ENCODE measurements at regions not wholly inside any gene's neighbourhood (a gene's known extent, or its start where the extent isn't known, plus 50 kb on each side); places are given as distances from the start of the nearest gene placed in this dataset.

DNA sequence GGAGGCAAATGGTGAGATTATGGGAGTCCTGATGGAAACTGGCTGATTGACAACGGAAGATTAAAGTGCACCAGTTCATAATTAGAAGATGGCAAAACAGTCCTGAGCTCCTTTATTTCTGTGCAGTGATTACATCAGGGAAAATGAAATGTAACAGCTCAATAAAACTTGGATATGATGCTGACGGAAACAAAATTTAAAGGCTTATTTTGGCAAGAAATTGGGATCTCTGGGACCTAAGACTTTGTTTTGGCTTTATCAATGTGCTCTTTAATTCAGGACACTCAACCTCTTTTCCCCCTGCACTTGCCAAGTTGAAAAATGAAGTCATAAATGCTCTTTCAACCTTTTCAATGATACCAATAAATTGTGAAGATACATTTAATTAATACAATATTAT, 226.8 kb downstream of the C6orf118 start:
- DNase-seq (ENCODE audit: low spot score), result no peak

DNA sequence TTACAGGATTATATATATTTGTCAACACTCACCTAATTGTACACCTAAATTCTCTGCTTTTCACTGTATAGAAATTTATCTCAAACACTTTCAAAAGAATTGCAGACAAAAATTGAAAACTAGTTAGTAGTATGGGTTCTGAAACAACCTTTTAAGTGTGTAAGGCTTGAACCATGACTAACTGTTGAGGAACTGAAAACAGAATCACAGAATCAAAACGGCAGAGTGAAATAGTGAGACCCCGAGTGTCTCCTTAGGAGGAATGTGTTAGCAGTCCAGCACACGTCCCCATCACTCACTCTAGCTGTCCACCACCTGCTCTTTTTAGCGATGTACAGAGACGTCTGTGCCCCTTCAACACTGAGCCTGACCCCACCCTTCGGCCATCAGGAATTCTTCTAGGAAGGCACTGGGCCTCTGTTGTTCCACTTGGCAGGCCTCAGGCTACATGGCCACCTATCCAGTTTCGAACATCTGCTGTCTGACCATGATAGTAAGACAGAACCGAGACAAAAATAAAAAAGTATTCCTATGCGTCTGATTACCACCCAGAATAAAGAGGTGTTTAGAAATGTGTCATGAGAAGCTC, 227.4 kb downstream of the C6orf118 start:
- DNase-seq (ENCODE audit: low spot score), result no peak

DNA sequence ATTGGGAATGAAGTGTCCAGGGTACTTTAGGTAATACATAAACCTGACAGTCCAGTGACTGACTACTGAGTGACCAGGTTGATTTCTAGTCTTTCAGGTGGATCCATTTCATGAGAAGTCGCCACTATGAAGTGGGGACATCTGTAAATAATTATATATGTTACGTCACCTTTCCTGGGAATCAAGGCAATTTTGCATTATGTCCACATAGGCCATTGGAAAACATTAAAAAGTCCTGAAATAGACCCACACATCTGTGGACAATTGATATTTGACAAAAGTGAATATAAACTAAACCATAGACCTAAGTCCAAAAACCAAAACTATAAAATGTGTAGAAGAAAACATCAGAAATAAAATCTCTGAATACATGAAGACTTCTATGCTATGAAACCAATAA, 231.5 kb downstream of the C6orf118 start:
- DNase-seq (ENCODE audit: low spot score), result no peak

DNA sequence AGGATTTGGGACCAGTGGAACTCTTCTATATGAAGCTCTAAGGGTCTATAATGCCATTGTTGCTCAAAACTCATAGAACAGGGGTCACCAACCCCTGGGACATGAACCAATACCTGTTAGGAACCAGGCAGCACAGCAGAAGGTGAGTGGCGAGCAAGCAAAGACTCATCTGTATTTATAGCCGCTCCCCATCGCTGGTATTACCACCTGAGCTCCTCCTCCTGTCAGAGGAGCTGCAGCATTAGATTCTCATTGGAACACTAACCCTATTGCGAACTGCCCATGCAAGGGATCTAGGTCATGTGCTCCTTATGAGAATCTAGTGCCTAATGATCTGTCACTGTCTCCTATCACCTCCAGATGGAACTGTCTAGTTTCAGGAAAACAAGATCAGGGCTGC, 237.5 kb downstream of the C6orf118 start:
- no peak for DNase-seq (ENCODE audit: low spot score)

DNA sequence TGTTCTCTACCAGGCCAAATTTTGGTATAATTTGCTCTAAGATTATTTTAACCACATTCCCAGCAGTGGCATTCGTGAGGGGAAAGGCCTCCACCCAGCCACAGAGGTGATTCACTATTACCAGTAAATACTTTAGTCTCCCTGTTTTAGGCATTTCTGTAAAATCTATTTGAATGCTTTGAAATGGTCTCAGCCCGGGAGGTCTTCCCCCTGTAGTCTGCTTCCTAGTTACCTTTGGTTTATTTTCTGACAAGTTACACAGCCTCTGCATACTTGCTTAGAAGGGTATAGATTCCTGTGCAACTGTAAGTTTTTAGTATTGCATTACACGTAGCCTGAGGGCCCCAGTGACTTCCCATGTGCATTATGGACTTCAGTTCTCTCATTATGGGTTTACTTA, 248.7 kb downstream of the C6orf118 start:
- DNase-seq (ENCODE audit: low spot score), result no peak

DNA sequence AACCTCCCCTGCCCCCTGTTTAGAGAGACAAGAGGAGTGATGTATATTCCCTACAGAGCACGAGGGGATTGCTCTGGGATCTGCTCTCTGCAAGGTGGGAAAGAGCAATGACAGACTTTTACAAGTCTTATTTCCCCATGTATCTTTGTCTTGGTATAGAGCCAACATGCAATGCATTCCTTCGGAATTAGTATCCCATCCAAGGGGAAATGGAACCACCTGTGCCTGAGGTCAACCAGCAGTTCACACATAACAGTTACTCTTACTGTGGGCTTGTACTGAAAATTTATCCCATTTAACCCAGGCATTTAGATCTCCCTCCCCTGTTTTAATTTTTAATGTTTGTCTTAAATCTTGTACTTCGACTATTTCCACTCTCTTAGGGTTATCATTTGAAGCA, 250.4 kb downstream of the C6orf118 start:
- no peak for DNase-seq (ENCODE audit: low spot score)

DNA sequence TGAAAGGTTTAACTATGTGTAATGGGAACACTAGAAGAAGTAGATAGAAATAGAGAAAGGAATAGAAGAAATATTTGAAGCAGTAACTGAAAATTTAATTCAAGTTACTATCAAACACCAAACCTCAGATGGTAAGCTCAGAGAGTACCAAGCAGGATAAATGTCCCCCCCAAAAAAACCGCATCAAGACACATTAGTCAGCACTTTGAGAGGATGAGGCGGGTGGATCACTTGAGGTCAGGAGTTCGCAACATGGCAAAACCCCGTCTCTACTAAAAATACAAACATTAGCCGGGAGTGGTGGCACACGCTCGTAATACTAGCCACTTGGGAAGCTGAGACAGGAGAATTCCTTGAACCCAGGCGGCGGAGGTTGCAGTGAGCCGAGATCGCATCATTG, 253.1 kb downstream of the C6orf118 start:
- DNase-seq (ENCODE audit: low spot score), result no peak

DNA sequence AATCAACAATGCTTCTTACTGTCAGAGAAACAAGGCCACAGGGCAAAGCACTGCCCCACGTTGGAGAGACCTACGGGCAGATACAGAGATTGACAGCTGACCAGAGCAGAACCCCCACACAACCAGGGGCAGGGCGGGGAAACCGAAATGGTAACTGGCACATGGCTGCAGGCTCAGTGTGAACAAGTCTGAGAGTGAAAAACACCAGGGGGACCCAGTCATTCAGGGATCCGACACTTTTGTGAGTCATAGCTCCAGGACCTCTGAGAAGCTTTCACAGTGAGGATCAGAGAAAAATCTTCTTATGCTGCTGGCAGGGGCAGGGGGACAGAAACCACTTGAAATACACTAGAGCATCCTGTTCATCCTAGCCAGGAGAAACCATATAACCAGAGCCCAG, 254.2 kb downstream of the C6orf118 start:
- peak; percentile 6 for DNase-seq (ENCODE audit: low spot score)

DNA sequence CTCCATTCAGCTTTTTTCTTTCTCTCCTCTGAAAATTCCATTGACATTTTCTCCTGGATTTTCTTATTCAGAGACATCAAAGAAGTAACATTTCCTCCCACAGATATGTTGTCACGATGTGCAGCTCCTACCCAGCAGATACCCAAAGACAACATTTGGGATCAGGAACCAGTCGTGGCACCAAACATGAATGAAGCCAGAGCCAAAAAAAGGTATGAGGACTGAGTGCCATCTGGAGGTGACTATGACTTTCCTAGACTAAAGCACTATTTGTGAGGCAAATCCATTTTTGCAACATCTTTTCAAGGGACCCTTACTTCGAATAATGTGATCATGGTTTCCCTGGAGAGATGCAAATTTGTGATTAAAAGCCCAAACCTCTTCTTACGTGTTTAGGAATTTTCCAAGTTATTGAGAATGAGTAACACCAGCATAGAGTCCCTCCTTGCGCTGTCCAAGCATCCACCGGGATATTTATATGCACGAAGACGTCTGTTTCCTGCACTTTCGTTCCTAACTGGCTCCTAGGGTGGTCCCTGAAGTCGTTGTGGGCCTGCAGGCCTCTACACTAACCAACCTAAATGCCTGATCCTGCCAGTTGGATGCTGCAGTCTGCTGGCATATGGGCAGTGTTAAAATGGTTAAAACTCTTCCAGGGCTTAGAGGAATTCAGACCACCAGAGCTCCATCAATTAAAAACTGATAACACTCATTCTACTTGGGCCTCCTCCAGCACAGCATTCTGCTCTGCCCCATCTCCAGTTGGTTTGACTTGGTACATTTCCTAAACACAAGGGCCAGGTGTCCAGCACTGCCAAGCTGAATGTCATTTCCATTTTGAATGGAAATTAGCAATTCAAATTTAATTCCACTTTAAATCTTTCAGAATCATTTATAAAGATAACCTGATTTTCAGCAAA, 256.6 kb downstream of the C6orf118 start:
- DNase-seq (ENCODE audit: low spot score), result no peak

DNA sequence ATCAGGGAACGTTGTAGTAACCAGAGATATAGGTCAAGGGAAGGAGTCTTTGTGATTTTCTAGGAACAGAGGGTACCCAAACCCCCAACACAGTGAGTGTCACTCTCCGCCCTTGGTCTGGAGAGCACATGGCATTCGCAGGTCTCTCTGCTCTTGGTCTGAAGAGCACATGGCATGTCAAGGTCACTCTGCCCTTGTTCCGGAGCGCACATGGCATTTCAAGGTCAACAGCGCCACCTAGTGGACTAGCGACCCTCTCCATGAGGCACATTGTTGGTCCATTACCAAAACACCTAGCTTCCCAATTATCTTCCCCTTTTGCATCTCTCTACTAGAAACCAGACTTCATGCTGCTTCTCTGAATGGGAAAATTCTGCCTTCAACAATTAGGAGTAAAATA, 260.0 kb downstream of the C6orf118 start:
- DNase-seq (ENCODE audit: low spot score), result peak; percentile 51

DNA sequence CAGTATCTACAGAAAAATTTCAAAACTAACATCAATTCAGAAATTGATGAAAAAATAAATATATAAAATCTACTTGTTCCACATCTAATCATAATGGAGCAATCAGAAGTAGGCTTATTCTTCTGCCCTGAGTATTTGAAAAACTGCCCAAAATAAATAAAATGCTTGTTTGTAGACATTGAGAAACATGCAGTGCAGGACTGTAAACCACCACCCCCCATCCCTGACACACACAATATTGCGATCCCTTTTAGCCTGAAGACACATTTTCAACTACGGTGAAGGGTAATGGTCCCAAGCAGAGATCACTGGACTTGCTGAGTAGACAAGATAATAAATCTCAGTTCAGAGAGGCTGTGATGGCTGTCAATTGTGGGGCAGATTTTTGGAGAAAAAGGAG, 261.5 kb downstream of the C6orf118 start:
- DNase-seq (ENCODE audit: low spot score), result no peak

DNA sequence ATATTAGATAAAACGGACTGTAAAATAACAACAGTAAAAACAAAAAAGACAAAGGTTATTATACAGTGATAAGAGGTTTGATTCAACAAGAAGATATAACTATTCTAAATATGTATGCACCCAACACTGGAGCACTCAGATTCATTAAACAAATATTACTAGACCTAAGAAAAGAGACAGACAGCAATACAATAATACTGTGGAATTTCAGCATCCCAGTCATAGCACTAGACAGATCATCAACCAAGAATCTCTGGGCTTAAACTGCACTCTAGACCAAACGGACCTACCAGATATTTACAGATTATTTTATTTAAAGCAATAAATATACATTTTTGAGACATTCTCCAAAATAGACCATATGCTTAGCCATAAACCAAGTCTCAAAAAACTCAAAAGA, 263.8 kb downstream of the C6orf118 start:
- DNase-seq (ENCODE audit: low spot score), result no peak

DNA sequence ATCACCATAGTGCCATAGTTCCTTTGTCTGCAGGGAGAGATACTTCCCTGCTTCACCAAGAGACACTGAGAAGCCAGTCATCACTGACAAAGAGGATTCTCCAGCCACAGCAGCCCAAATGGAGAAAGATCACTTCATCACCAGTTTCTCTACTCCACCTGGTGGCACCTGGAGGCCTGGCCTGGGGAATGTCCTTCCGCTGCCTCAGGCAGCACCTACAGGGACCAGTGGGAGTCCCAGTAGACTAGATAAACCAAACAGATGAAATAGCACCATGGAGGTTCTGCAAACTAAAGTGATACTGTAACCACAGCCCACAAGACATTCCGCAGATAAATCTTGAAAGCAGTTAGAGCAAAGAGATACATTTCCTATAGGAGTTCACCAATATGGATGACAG, 266.5 kb downstream of the C6orf118 start:
- DNase-seq (ENCODE audit: low spot score), result no peak

DNA sequence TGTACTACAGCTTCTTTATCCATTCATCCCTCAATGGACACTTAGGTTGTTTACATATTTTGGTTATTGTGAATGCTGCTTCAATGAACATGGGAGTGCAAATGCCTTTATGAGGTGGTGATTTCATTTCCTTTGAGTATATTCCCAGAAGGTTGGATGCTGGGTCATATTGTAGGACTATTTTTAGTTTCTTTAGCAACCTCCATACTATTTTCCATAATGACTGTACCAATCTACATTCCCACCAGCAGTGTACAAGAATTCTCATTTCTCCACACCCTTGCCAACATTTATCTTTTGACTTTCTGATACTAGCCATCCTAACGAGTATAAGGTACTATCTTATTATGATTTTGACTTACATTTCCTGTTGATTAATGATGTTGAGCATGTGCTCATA, 269.0 kb downstream of the C6orf118 start:
- no peak for DNase-seq (ENCODE audit: low spot score)

DNA sequence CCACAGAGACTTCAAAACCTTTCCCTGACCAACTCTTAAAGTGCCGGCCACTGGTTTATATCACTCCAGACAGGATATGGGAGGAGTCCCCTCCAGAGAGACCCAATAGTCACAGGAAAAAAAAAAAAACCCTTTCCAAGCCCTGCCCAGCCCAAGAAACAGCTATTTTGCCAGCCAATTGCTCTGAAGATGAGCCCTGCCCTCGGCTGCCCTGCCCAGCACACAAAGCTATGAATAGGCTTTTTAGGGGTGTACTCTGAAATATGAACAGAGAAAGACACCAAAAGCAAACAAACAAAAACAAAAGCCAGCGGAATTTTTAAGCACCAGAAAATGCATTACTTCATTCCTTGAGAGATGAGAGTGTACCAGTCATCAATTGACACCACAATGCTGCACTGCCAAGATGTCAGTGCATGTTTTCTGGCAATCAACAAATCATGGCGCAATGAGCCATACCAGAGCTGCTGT, 275.1 kb downstream of the C6orf118 start:
- no peak for DNase-seq (ENCODE audit: low spot score)

DNA sequence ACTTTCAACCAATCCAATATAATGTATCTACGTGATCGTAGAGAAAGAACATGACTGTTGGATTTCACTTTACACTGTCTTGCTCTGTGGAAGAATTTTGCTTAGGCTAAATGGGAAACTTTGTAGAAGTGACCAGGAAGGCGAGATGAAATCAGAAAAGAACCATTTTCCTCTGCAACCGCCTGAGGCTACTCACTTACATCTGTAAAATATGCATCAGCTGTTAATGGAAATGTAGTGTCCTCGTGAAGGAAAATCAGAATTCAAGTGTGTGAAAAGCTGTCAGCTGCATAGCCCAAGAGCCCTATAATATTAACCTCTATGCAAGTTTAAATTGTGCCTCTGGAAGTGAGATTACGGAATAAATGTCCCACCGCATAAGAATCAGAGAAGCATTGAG, 277.9 kb downstream of the C6orf118 start:
- DNase-seq (ENCODE audit: low spot score), result no peak

DNA sequence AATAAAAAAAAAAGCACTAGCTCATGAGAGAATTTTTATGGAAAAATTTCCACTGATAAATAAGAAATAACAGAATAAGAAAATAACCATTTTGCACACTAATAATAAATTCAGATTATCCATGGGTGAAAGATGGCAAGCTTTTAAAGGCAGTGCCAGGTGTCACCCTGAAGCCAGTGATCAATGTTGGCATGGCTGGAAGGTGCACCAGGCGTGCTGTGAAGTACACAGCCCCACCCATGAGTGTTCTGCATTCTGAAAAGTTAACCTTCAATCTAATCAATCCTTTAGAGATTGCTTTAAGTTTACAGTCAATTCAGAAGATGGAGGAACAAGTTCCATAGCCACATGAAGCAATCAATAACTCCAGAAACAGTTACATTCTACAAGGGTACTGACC, 284.4 kb downstream of the C6orf118 start:
- no peak for DNase-seq (ENCODE audit: low spot score)

DNA sequence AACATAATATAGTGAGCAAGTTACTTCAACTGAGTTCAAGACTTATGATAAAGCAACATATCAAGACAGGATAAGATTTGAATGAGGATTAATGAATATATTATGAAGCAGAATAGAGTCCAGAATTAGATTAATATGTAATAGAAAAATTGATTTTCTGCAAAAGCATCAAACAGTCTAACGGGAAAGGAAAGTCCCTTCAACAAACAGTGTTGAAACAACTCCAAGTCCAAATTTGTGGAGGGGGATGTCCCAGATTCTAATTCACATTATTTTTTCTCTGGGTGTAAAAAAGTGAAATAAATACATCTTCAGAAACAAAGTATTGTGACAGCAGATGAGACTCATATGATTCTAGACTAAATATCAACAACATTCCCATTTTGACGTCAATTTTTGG, 289.7 kb downstream of the C6orf118 start:
- no peak for DNase-seq (ENCODE audit: low spot score)

DNA sequence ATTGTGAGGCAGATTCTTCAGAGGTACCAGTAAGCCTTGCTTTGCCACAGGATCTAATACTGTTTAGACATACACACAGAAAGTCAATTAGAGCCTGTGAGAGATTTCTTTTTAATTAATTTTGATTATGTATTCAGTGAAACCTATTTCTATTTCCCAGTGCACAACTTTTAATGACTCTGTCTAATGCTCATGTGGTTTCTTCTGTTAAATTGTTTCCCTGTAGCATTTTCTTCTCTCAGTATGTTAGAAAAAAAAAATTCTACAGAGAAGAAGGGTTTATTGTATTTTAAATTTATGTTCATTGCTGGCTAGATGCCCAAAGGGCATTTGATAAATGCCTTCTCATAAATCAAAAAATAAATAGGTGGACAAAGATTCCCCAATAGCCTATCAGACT, 293.7 kb downstream of the C6orf118 start:
- DNase-seq (ENCODE audit: low spot score), result no peak

DNA sequence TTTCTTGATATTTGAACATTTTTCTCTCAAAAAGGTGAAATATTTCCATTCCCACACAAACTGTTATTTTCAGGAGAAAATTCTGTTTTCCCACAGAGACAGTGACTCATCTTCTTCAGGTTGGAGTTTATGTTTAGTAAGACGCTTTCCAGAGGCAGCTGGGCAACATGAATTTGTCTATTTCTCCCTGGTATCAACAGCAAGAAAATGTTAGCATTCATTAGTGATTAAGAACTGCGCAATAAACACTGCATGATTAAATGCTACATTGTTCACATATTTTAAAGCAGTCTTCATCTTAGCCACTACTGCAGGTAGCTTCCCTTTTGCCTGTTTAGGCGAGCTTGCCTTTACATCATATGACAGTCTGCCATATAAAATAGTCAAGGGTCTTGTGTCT, 295.7 kb downstream of the C6orf118 start:
- no peak for DNase-seq (ENCODE audit: low spot score)

DNA sequence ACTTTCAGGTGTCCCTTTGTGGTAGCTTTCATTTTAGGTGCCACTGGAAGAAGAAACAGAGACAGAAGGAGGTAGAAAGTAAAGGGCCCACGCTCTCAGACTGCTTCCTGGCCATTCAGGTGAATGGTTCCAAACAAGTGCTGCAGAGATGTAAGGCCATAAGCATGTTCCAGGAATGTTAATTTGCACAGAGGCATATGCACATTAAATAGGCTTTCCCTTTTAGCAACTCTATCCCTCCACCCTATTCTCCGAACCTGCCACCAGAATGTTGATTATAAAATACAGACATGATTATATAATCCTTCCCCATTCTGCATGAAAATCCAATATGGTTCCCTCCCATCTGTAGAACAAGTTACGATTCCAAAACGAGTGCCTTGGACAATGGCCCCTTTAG, 297.2 kb downstream of the C6orf118 start:
- DNase-seq (ENCODE audit: low spot score), result no peak

DNA sequence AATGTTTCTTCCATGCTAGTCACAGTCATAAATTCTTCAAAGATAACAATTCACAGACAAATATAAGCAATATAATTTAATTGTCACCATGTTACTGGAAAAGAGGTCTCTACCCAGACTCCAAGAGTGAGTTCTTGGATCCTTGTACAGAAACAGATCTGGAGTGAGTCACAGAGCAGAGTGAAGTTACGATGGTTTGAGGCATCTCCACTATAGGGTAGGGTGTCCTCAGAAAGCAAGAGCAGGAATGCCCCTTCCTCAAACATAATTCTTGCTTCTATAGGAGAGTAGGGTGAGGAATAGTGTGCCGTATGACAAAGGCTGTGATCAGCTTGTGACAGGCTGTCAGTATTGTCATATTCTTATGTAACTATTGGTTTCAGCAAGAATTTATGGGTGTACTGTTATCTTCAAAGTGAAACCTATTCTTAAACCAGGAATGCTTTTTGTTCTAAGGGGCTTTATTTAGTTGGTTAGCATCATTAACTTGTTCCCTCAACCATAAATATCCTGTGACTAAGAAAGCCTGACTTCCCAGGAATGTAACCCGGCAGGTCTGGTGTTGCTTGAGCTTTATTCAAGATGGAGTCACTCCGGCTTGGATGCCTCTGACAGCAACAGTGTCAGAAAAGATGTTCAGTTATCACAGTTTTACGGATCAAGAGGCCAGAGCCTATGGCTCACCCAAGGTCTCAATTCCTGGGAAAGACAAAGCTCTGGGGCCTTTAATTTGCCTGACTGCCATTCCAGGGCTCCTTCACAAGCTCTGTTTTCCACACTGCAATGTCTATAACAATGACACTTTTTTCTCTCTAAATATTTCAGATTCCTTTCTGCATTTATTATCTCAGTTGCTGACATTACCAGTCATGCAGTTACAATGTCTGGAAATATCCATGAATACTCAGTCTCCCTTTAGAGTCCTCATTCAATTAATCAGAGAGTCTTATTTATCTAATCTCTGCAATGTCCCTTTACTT, 298.6 kb downstream of the C6orf118 start:
- DNase-seq (ENCODE audit: low spot score), result no peak

DNA sequence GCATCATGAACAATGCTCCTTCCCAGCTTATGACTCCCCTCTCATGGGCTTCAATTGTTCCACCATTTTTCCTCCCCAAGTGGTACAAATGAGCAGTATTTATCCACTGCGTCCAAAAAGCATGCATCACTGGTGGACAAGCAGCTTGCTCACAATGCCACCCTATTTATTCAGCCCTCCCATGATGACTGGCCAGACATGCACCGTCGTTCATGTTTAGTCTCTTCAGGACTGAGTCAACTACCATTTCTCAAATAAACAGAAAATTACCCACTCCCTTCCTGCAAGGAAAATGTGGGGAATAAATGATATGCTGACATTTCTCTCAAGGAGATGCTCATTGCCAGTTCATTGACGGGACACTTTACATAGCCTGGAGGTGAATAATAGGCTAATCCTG, 300.4 kb downstream of the C6orf118 start:
- DNase-seq (ENCODE audit: low spot score), result no peak
